Fibroblast of skin of scalp (primary cell): ENCODE measurements at regions not wholly inside any gene's neighbourhood (a gene's known extent, or its start where the extent isn't known, plus 50 kb on each side); places are given as distances from the start of the nearest gene placed in this dataset.

Experiments used
- DNase-seq: peaks from one replicate; pipeline ENCODE4 v3.0.0-alpha.2; 2013

GRCh38 chr21:39124681-39125251 is 58.5 kb downstream of the PSMG1 start:
- peak; percentile 71 for DNase-seq

- no peak for DNase-seq
Observed at GRCh38 chr21:39123375-39123774, 59.9 kb downstream of the PSMG1 start.

GRCh38 chr21:39121600-39122355 is 61.5 kb downstream of the PSMG1 start:
- DNase-seq = no peak

DNA sequence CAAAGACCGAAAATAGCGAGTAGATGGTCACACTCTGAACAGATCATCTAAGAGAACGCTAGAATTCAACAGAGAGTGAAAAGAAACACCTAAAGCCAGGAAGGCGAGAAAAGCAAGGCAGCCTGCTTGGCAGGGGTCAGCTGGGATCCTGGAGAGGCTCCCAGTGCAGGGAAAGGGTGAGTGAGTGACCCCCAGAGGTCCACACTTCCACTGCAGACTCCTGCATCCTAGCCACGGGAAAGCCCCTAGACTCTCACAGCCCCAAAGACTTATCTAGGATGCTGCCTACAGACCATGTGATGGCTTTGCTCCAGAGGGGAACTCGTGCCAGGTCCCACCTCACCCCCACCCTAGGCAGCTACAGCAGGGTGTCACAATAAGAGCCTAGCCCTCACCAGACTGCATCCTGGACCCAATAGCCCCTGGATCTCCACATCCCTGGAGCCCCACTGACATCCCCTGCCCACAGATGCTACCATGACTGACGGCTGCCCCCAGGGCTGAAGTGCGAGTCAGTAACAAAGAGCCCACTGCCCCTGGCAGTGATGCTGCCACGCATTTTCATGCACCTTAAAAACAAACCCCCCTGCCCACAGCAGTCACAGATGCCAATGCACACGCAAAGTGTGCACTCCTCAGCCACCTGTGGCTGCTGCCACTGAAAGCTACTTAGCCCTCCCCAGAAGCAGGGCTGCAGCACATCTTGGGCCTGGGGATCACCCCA is 62.2 kb downstream of the PSMG1 start:
- no peak for DNase-seq

GRCh38 chr21:39119891-39120290 is 63.4 kb downstream of the PSMG1 start:
- DNase-seq = peak; percentile 39

DNA sequence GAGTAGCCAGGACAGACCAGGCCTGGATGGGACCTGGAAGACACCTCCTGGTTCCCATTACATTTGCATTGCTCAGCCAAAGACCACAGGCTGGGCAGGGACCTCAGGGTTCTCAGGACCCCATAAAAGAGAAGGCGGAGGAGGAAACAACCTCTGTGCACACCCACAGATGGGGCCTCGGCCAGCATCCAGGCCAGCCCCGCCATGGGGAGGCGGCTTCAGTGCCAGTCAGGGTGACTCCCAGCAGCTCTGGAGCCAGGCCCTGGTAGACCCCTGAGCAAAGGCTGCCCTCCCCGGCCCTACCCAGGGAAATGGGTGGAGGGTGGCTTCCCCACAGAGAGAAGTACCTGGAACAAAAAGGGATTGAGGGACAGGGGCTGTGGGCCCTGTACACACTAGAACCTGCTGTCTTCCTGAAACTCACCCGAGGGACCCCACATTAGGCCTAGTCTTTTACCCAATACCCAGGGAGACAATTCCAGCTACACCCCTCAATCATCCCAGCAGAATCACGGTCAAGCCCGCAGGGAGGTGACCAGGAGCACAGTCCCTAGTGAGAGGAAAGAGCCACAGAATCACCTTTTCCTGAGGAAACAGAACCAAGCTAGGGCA is 64.5 kb downstream of the PSMG1 start:
- no peak for DNase-seq

GRCh38 chr21:39118061-39118460 is 65.2 kb downstream of the PSMG1 start:
- no peak for DNase-seq

- DNase-seq = no peak
Observed at GRCh38 chr21:39117440-39117970, 65.7 kb downstream of the PSMG1 start.

- no peak for DNase-seq
Observed at GRCh38 chr21:39116761-39117439, 66.4 kb downstream of the PSMG1 start.

DNA sequence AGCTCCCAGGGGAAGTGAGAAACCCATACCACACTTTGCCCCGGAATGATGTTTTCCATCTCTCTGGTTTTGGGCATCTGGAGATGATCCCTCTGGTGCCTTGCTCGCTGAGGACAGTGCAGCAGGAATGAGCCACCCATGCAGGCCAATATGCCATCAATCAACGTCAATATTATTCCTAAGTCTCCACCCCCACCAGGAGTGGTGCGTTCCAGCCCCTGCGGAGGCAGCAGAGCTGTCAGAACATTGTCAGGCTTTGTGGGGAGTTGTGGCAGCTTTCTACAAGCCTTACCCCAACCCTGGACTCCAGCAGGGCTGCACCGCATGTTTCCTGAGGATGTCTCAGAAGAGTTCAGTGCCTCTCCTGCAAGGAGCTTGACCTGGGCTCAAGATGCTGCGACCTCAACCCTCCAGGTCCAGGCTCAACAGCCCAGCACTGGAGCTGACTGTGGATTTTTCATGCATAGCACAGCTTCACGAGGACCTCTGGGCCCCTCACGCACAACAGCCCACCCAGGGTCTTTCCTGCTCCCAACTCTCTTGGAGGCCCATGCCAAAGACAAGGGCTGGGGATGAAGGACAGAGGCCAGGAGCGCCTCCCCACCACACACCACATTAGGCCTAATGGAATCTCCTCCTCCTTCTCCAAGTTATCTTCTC is 67.5 kb downstream of the PSMG1 start:
- peak; percentile 99 for DNase-seq

DNA sequence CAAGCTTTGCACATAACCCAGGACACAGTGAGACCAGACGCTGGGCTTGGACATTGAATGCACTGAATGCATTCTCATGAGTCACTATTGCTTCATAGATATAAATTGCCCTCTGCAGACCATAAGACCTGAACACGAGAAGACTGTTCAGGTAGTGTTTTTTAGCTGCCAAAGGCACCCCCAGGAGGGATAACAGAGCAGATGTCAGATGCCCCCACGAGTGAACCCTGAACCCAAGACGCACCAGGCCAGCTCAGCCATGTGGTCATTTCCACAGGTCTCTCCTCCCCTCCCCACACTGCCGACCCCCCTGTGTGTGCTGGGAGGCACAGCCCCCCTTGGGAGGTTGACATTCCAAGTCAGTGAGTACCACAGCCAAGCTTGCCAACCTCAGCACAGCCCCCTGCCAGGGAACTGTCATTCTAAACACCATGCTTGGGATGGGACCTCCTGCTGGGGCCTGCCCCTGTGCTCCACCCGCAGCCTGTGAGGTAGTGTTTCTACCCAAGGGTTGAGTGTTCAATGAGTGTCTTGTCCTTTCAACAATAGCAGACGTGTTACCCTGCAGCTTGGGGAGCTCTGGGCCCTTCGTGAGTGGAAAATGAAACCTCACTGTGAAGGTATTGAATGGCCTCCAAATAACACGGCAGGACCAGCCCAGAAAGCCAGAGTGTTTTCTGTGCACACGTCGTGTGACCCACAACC is 68.2 kb downstream of the PSMG1 start:
- DNase-seq = peak; percentile 99

DNA sequence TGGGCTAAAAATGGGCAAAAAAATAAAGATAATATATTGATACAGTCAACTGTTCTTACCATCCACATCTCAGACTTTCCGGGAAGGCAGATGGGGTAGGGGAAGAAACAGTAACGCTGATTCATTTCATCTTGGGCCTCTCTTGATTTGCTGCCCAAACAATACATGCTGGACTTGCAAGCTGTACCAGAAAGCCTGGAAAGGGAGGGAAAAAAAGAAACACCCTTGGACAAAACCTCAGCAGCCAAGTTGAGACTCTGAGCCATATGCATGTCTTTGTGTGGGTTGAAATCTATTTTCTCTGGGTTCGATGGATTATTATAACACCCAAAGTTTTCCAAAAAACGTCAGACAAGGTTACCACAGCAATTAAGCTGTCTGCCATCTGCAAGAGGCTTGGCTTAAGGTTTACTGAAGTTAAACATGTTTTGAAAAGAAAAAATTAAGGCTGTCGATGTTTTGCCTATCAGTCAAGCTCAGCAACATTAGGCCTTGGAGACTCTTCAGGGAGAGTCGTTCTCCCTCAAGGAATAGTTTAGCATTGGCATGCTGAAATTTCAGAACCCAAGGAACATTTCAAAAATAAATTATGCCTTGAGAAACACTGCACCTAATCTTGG is 71.2 kb downstream of the PSMG1 start:
- DNase-seq = no peak

DNA sequence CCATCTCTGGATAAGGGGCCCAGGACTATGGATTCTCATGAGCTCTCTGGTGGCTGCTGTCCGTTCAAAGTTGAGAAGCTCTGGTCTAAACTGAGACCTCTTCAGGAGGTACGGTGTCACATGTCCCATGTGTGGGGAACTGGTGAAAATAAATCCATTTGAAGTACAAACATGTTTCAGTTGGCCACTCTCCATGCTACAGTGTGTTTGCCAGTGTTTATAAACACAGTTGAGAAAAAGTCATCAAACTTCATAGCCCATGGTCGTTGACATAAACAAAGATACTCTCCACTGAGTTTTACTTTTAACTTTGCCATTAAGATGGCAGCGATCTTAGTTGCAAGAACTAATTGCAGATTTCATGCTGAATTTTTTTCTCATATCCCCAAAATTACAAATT is 72.8 kb downstream of the PSMG1 start:
- no peak for DNase-seq

- no peak for DNase-seq
Observed at GRCh38 chr21:39109596-39110210, 73.5 kb downstream of the PSMG1 start.

DNA sequence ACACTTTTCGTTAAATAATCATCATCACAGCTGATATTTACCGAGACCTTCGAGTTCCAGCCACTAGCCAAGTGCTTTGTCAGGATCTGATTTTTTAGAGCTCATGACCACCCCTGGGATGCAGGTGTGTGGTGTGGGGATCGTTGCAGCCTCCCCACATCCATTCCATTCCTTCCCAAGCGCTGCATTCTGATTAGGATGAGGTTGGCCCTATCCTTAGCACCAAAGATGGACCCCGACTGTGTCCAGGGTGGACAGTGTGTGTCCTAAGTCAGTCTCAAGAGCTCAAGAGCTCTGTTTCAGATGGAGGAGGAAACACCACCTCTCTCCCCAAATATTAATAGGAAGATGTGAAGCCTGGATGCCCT is 74.1 kb downstream of the PSMG1 start:
- DNase-seq = no peak

DNA sequence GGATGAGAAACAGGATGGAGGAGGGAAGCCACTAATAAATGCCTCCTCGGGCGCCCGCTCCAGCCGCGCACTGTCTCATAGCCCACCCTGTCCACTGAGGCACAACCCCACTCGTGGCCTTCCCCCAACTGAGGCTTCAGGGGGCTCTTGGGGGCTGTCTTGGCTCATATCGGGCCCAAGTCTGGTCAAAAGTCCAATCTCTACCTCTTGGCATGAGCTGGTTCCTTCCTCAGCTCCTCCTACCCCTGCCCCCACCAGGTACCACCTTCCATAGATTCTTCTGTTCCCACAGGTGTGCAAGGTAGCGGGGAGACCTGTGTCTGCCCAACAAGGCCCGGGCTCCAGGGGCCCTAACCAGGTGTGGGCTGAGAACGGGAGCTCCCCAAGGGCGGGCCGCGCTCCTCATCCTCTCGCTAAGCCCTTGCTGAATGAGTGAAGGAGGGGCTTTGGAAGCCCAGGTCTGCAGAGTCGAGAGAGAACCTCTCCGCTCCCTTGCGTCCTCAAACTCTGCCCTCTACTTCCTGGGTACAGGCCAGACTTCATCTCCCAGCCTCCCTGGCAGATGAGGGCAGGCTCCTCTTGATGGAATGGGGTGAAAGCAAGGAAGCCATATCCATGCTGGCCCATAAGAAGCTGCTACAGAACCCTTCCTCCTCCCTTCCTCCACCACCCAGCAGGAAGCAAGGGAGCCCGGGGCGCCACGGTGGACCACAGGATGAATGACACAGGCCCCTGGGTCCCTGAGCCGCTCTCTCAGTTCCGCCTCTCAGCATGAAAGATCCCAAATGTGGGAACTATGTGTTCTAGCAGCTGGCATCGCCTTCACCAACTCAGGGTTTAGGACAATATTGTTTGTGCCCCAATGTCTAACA is 74.7 kb downstream of the PSMG1 start:
- no peak for DNase-seq

GRCh38 chr21:39107739-39108138 is 75.5 kb downstream of the PSMG1 start:
- DNase-seq = no peak

- no peak for DNase-seq
Observed at GRCh38 chr21:39106881-39107462, 76.3 kb downstream of the PSMG1 start.

DNA sequence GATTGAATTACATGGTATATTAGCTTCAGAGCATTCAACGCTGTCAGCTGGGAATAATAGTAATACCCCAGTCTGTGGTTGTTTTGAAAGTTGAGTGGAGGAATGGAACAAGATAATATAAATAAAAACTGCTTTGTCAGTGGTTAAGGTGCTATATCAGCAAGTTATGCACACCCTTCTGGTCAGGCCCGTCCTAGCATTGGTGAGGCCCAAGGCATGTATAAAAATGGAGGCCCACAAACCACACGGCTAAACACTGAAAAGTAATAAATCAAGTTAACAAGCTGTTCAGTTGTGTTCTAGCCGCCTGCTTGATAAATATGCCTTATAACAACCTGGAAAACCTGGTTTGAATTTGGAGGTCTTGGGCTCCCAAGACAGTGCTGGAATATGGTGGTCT is 77.4 kb downstream of the PSMG1 start:
- no peak for DNase-seq
